GM19468 (cell line): ENCODE measurements at regions not wholly inside any gene's neighbourhood (a gene's known extent, or its start where the extent isn't known, plus 50 kb on each side); places are given as distances from the start of the nearest gene placed in this dataset.
"Not testable (repeated sequence)": the region's sequence is repeated elsewhere in the genome, so short reads cannot be mapped to it uniquely, and the experiment has no call there.

ENCODE experiments used
- ATAC-seq: cut with Tn5 transposase; IDR thresholded peaks from one replicate; pipeline ENCODE4 v1.9.1; 2021; ENCODE audit warnings: mild to moderate bottlenecking, moderate library complexity, moderate number of reproducible peaks; ENCODE audit not compliant: unreplicated experiment; ENCODE audit errors: extremely low read depth

- ATAC-seq, result no peak
Observed at GRCh38 chr9:78881295-78881694, 584.4 kb downstream of the PSAT1 start.

GRCh38 chr9:78882481-78882880, 585.6 kb downstream of the PSAT1 start:
- no peak for ATAC-seq

- ATAC-seq, result no peak
Observed at GRCh38 chr9:78884611-78885150, 587.8 kb downstream of the PSAT1 start.

DNA sequence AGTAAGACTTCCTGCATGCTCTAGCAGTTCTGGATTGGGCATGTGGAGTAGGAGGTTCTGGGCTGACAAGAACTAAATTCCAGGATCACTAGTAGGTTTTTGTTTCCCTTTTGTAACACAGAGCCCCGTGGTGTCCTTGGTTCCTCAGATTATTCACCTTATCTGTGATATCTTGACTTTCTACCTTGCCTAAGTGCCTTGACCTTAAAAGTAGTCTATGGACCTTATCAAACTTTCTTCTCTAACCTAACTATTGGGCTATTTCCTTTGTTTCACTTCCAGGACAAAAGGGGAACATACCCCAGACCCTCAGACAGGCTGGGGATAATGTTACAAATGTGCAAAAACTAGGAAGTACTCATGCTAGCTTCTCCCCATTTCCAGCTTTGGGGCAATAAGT, 595.3 kb downstream of the PSAT1 start:
- ATAC-seq, result no peak

GRCh38 chr9:78892769-78893168, 595.8 kb downstream of the PSAT1 start:
- ATAC-seq, result no peak

DNA sequence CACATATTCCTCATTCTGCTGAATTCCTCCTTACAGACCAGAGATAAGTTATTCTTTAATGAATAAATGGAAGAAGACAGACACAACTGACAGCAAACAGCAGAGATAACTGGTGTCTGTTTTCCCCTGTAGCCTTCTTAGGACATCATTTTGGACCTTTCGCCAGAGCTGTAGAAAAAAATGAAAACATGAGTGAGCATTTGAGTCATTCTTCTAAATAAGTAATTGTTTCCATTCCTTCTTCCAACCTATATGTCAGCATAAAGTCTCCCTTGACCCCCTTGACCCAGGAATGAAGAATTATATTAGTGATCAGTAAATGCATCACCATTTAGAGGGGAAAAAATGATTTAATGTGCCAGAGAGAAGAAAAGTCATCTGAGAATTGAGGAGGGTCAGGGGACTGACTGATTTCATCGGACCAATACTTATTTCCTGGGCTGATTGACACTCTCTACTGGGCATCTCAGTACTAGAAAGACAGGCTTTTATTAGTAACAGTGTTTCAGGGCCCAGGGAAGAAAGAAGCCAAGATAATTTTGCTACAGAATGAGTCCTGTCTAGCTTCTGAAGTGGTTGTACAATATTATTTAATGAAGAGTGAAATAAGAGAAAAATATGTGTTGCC, 597.0 kb downstream of the PSAT1 start:
- no peak for ATAC-seq

- ATAC-seq, result no peak
Observed at GRCh38 chr9:78896479-78896878, 599.6 kb downstream of the PSAT1 start.

DNA sequence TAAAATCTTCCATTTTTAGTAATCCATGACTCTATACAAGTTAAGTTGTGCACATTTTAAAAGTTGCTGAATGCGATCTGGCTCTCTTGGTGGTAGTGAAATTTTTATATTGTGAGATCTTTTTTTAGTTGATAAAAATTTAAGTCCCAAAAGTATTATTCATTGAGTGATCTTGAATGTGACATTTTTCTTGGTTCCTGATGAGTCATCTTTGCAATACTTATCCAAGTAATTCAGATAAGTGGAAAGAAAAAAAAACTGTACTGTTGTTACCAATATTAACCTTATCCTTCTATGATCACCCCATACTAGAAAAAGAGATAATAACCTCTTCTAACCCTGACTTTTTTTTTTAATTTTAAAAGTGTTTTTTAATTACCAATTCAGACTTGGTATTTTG, 601.3 kb downstream of the PSAT1 start:
- no peak for ATAC-seq

GRCh38 chr9:78899006-78899405, 602.1 kb downstream of the PSAT1 start:
- ATAC-seq, result no peak

- ATAC-seq, result no peak
Observed at GRCh38 chr9:78900500-78900899, 603.6 kb downstream of the PSAT1 start.

DNA sequence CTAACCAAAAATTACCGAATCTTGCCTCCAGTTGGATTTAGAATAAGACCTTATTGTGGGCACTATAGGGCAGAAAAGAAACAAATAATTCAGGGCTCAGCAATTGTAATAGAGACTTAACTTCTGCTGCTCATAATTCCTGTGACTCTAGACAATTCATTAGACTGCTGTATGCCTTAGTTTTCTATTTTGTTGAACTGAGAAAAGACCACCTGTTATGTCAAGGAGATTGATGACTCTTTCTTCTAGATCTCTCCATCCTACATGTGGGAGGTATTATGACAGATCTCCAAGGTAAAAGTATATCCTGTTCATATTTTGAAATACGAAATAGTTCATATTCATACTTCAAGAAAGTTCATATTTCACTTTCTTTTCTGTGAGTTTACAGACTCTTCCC, 605.1 kb downstream of the PSAT1 start:
- no peak for ATAC-seq

GRCh38 chr9:78903581-78903980, 606.7 kb downstream of the PSAT1 start:
- no peak for ATAC-seq

DNA sequence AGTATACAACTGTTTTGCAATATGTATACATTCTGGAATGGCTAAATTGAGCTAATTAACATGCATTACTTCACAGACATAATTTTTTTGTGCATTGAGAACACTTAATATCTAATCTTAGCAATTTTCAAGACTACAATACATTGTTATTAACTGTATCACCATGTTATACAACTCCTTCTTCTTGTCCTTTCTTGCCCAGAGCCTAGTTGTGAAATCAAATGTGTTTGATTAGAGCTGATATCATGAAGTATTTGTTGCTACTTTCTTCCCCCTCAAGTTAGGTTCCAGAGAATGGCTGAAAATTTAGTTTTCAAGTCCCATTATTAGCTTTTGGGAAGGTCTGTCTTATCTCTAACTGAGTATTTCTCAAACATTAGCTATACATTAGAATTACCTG, 607.8 kb downstream of the PSAT1 start:
- no peak for ATAC-seq

DNA sequence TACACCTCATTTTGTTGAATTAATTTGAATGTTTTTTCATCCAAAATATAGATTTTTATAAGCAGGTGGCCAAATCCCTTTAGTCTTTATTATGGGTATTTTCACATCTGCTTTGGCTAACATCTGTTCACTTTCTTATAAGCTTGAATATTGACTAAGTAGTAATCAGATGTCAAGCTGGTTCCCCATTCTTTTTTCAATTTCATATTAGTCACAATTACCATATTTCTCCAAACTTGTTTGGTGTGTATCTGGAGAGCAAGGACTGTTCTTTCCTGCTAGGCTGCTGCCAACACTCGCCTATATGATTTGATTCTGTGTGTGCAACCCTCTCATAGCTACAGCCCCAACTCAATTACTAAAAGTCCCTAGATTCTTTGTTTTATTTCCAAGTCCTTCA, 608.5 kb downstream of the PSAT1 start:
- no peak for ATAC-seq

GRCh38 chr9:78905986-78906755, 609.2 kb downstream of the PSAT1 start:
- ATAC-seq, result no peak

DNA sequence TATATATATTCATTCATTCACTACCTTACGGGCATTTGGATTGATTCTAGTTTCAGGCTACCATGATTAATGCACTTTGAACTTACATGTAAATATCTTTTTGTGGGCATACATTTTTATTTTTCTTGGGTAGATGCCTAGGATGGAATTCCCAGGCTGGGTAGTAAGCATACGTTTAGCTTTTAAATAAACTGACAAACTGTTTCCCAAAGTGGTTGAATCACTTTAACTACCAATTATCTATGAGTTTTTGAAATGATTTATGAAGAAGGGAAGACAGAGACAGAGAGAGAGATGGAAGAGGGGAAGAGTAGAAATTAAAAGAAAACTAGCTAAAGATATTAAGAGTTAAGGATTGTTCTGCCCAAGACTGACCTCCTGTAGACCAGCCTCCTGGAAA, 612.6 kb downstream of the PSAT1 start:
- ATAC-seq, result no peak

GRCh38 chr9:78916884-78917283, 620.0 kb downstream of the PSAT1 start:
- ATAC-seq, result not testable (repeated sequence)

DNA sequence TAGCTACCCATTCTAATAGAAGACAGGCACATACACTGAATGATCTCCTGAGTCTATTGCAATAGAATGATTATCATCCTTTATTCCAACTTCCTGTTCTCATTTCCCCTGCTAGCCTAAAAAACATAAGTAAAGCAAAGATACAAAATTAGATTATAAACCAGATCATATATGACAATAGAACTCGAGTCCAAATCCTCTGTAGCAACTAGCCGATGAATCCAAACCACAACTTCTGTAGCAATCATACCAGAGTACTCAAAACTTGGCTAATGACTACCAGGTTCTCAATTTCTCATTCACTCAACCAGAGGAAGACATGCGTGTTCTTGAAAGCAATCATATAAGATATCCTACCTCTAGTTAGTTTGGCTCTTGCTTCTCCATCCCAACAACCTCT, 622.1 kb downstream of the PSAT1 start:
- ATAC-seq, result no peak

- no peak for ATAC-seq
Observed at GRCh38 chr9:78919701-78920100, 622.8 kb downstream of the PSAT1 start.

GRCh38 chr9:78921341-78921740, 624.4 kb downstream of the PSAT1 start:
- no peak for ATAC-seq

DNA sequence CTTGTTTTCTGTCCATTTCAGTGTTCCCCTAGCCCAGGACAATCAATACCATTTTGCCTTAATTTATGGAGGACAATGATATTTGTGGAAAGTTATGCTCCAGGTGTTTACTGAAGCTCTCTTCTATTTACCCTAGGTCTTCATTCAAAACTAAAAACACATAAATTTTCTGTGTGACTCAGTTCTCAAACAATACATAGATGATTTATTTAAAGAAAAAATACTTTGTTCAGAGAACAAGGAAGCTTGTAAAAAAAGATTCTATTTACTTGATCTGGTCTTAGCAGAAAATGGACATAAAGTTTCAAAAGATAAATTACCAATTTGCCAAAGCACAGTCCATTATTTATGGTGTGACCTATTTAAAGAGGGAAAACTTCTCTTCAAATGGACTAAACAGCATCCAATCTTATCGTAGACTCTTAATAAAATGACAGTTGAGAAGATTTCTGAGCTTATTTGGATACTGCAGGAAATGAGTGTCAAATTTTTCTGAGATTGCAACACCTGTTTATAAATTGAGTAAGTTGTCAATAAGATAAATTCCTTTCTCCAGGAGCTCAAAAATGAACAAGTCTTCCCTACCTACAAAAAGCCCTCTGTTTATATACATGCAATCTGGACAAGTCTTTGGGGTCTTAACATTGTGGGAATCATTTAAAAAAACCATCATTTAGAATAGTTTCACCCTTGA, 627.2 kb downstream of the PSAT1 start:
- no peak for ATAC-seq
